Ishikawa (cell line): ENCODE measurements at regions not wholly inside any gene's neighbourhood (a gene's known extent, or its start where the extent isn't known, plus 50 kb on each side); places are given as distances from the start of the nearest gene placed in this dataset.

Experiments used
- CEBPB ChIP-seq: IDR thresholded peaks from 2 replicates; pipeline ENCODE4 v1.6.1; 2012
- EP300 ChIP-seq: IDR thresholded peaks from 2 replicates; pipeline ENCODE4 v1.6.1; 2012; ENCODE audit warnings: borderline replicate concordance
- FOXM1 ChIP-seq: IDR thresholded peaks from 2 replicates; pipeline ENCODE4 v1.6.1; 2012; ENCODE audit warnings: low read depth, borderline replicate concordance
- NFIC ChIP-seq: IDR thresholded peaks from 2 replicates; pipeline ENCODE4 v1.6.1; 2012
- TAF1 ChIP-seq: IDR thresholded peaks from 2 replicates; pipeline ENCODE4 v1.6.1; 2012; ENCODE audit warnings: low read depth, mild to moderate bottlenecking
- TEAD4 ChIP-seq: IDR thresholded peaks from 2 replicates; pipeline ENCODE4 v1.6.1; 2012
- YY1 ChIP-seq: IDR thresholded peaks from 2 replicates; pipeline ENCODE4 v1.6.1; 2012; ENCODE audit warnings: low read depth
- TF ChIP-seq, protein P1 (sequence below): IDR thresholded peaks from 2 replicates; pipeline ENCODE4 v1.6.1; 2012
- TF ChIP-seq, protein P2 (sequence below): IDR thresholded peaks from 2 replicates; pipeline ENCODE4 v1.6.1; 2012; ENCODE audit warnings: low read depth, mild to moderate bottlenecking

DNA sequence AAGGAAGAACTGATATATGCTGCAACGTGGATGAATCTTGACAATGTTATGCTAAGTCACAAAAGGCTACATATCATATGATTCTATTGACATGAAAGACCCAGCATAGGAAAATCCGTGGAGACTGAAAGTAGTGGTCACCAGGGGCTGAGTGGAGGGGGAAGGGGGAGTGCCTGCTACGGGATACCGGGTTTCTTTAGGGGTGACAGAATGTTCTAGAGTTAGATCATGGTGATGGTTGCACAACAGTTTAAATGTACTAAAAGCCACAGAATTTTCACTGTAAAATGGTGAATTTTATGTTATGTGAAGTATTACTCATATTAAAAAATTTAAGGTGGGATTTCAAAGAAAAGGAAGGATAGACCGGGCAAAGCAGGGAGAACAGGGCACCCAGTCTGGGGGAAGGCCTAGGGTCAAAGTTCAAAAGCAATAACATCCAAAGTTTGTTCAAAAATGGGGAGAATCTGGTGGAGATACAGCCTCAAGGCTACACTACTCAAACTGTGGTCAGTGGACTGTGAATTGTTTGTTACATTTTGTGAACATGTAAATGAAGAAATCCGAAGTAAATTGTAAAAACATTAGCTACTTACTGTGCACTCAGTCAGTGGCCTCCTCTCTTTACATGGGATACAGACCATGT, 74.2 kb upstream of the FNDC3B start:
- TF ChIP-seq CEBPB (no peak), TEAD4 (no peak), TAF1 (no peak), EP300 (no peak), NFIC (no peak), FOXM1 (no peak), YY1 (no peak)
- TF ChIP-seq, protein P1, sequence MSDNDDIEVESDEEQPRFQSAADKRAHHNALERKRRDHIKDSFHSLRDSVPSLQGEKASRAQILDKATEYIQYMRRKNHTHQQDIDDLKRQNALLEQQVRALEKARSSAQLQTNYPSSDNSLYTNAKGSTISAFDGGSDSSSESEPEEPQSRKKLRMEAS = no peak
- TF ChIP-seq, protein P2, sequence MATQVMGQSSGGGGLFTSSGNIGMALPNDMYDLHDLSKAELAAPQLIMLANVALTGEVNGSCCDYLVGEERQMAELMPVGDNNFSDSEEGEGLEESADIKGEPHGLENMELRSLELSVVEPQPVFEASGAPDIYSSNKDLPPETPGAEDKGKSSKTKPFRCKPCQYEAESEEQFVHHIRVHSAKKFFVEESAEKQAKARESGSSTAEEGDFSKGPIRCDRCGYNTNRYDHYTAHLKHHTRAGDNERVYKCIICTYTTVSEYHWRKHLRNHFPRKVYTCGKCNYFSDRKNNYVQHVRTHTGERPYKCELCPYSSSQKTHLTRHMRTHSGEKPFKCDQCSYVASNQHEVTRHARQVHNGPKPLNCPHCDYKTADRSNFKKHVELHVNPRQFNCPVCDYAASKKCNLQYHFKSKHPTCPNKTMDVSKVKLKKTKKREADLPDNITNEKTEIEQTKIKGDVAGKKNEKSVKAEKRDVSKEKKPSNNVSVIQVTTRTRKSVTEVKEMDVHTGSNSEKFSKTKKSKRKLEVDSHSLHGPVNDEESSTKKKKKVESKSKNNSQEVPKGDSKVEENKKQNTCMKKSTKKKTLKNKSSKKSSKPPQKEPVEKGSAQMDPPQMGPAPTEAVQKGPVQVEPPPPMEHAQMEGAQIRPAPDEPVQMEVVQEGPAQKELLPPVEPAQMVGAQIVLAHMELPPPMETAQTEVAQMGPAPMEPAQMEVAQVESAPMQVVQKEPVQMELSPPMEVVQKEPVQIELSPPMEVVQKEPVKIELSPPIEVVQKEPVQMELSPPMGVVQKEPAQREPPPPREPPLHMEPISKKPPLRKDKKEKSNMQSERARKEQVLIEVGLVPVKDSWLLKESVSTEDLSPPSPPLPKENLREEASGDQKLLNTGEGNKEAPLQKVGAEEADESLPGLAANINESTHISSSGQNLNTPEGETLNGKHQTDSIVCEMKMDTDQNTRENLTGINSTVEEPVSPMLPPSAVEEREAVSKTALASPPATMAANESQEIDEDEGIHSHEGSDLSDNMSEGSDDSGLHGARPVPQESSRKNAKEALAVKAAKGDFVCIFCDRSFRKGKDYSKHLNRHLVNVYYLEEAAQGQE = no peak
